ENCODE measurements at regions not wholly inside any gene's neighbourhood (a gene's known extent, or its start where the extent isn't known, plus 50 kb on each side); places are given as distances from the start of the nearest gene placed in this dataset.

GRCh38 chr15:97522347-97522746 lies 438.2 kb upstream of the ARRDC4 start:
- peaks cover 6 to 10% of the 10 kb centered on the region in 2 donors for H3K4me1 ChIP-seq (replicated peaks in 1 of 2)
- 4 to 97% (median 76%) methylated on average over 4 to 16 of the region's 16 CpGs; no CpG with 5 or more reads in 1 of the 10 experiments for WGBS, 10 experiments
- in situ Hi-C loops (cut with MboI; ENCODE audit: low pct_unique_long_range_greater_than_20kb in 2 of 9, low sequenced_read_pairs in 9 of 9, unreplicated experiment in 9 of 9), result no loop called here
- no peak overlapping the region for H3K4me3 ChIP-seq
- H3K27ac ChIP-seq, result no peak overlapping the region
- ATAC-seq (replicated peaks in 6 of 8), result no peak

- no peak overlapping the region for H3K4me3 ChIP-seq
- ATAC-seq (replicated peaks in 6 of 8), result peak in 2 of 8 experiments; percentile 36 to 56
- in situ Hi-C loops (cut with MboI; ENCODE audit: low pct_unique_long_range_greater_than_20kb in 2 of 9, low sequenced_read_pairs in 9 of 9, unreplicated experiment in 9 of 9), result no loop called here
- no peak overlapping the region for H3K27ac ChIP-seq
- H3K4me1 ChIP-seq (replicated peaks in 1 of 2), result peaks cover 6 to 10% of the 10 kb centered on the region in 2 donors
Observed at GRCh38 chr15:97525809-97526208, 434.7 kb upstream of the ARRDC4 start.

GRCh38 chr15:97528238-97528637 lies 432.3 kb upstream of the ARRDC4 start:
- 0 to 100% (median 40%) methylated on average over 1 to 4 of the region's 4 CpGs; no CpG with 5 or more reads in 1 of the 10 experiments for WGBS, 10 experiments
- Histone ChIP-seq H3K27ac (no peak overlapping the region), H3K4me1 (replicated peaks in 1 of 2) (no peaks in the 10 kb centered on the region), H3K4me3 (no peak overlapping the region)
- ATAC-seq (replicated peaks in 6 of 8), result no peak
- in situ Hi-C loops (cut with MboI; ENCODE audit: low pct_unique_long_range_greater_than_20kb in 2 of 9, low sequenced_read_pairs in 9 of 9, unreplicated experiment in 9 of 9), result no loop called here

GRCh38 chr15:97545799-97546198 lies 414.7 kb upstream of the ARRDC4 start:
- Histone ChIP-seq H3K4me1 (replicated peaks in 1 of 2) (no peaks in the 10 kb centered on the region), H3K4me3 (no peak overlapping the region), H3K27ac (no peak overlapping the region)
- ATAC-seq (replicated peaks in 6 of 8), result no peak
- in situ Hi-C loops (cut with MboI; ENCODE audit: low pct_unique_long_range_greater_than_20kb in 2 of 9, low sequenced_read_pairs in 9 of 9, unreplicated experiment in 9 of 9), result no loop called here
- WGBS, 10 experiments, result 0 to 100% (median 40%) methylated on average over 1 of the region's 1 CpG; no CpG with 5 or more reads in 3 of the 10 experiments

GRCh38 chr15:97547381-97547780 lies 413.1 kb upstream of the ARRDC4 start:
- 0 to 100% (median 70%) methylated on average over 1 to 2 of the region's 2 CpGs; no CpG with 5 or more reads in 3 of the 10 experiments for WGBS, 10 experiments
- Histone ChIP-seq H3K27ac (no peak overlapping the region), H3K4me3 (no peak overlapping the region), H3K4me1 (replicated peaks in 1 of 2) (no peaks in the 10 kb centered on the region)
- in situ Hi-C loops (cut with MboI; ENCODE audit: low pct_unique_long_range_greater_than_20kb in 2 of 9, low sequenced_read_pairs in 9 of 9, unreplicated experiment in 9 of 9), result no loop called here
- ATAC-seq (replicated peaks in 6 of 8), result no peak

GRCh38 chr15:97561529-97561928 lies 399.0 kb upstream of the ARRDC4 start:
- 0 to 100% (median 83%) methylated on average over 1 to 2 of the region's 2 CpGs; no CpG with 5 or more reads in 3 of the 10 experiments for WGBS, 10 experiments
- Histone ChIP-seq H3K4me1 (replicated peaks in 1 of 2) (no peaks in the 10 kb centered on the region), H3K27ac (no peak overlapping the region), H3K4me3 (no peak overlapping the region)
- in situ Hi-C loops (cut with MboI; ENCODE audit: low pct_unique_long_range_greater_than_20kb in 2 of 9, low sequenced_read_pairs in 9 of 9, unreplicated experiment in 9 of 9), result no loop called here
- no peak for ATAC-seq (replicated peaks in 6 of 8)

- H3K27ac ChIP-seq, result no peak overlapping the region
- ATAC-seq (replicated peaks in 6 of 8), result no peak
- in situ Hi-C loops (cut with MboI; ENCODE audit: low pct_unique_long_range_greater_than_20kb in 2 of 9, low sequenced_read_pairs in 9 of 9, unreplicated experiment in 9 of 9), result no loop called here
- 0 to 100% (median 60%) methylated on average over 1 to 3 of the region's 3 CpGs; no CpG with 5 or more reads in 1 of the 10 experiments for WGBS, 10 experiments
- H3K4me3 ChIP-seq, result no peak overlapping the region
- no peaks in the 10 kb centered on the region for H3K4me1 ChIP-seq (replicated peaks in 1 of 2)
Observed at GRCh38 chr15:97563516-97563915, 397.0 kb upstream of the ARRDC4 start.

GRCh38 chr15:97566961-97567360 lies 393.5 kb upstream of the ARRDC4 start:
- Histone ChIP-seq H3K27ac (no peak overlapping the region), H3K4me1 (replicated peaks in 1 of 2) (no peaks in the 10 kb centered on the region), H3K4me3 (no peak overlapping the region)
- no peak for ATAC-seq (replicated peaks in 6 of 8)
- in situ Hi-C loops (cut with MboI; ENCODE audit: low pct_unique_long_range_greater_than_20kb in 2 of 9, low sequenced_read_pairs in 9 of 9, unreplicated experiment in 9 of 9), result no loop called here

GRCh38 chr15:97567411-97567810 lies 393.1 kb upstream of the ARRDC4 start:
- no peak overlapping the region for H3K4me3 ChIP-seq
- H3K27ac ChIP-seq, result no peak overlapping the region
- no peak for ATAC-seq (replicated peaks in 6 of 8)
- no peaks in the 10 kb centered on the region for H3K4me1 ChIP-seq (replicated peaks in 1 of 2)
- in situ Hi-C loops (cut with MboI; ENCODE audit: low pct_unique_long_range_greater_than_20kb in 2 of 9, low sequenced_read_pairs in 9 of 9, unreplicated experiment in 9 of 9), result no loop called here
- WGBS, 10 experiments, result 0 to 89% (median 20%) methylated on average over 1 of the region's 1 CpG; no CpG with 5 or more reads in 4 of the 10 experiments

GRCh38 chr15:97576929-97577645 lies 383.4 kb upstream of the ARRDC4 start:
- no peaks in the 10 kb centered on the region for H3K4me1 ChIP-seq (replicated peaks in 1 of 2)
- no peak overlapping the region for H3K4me3 ChIP-seq
- no peak for ATAC-seq (replicated peaks in 6 of 8)
- in situ Hi-C loops (cut with MboI; ENCODE audit: low pct_unique_long_range_greater_than_20kb in 2 of 9, low sequenced_read_pairs in 9 of 9, unreplicated experiment in 9 of 9), result no loop called here
- 0 to 94% (median 72%) methylated on average over 2 to 5 of the region's 5 CpGs; no CpG with 5 or more reads in 2 of the 10 experiments for WGBS, 10 experiments
- H3K27ac ChIP-seq, result no peak overlapping the region

- H3K27ac ChIP-seq, result no peak overlapping the region
- in situ Hi-C loops (cut with MboI; ENCODE audit: low pct_unique_long_range_greater_than_20kb in 2 of 9, low sequenced_read_pairs in 9 of 9, unreplicated experiment in 9 of 9), result no loop called here
- H3K4me3 ChIP-seq, result no peak overlapping the region
- no peaks in the 10 kb centered on the region for H3K4me1 ChIP-seq (replicated peaks in 1 of 2)
- WGBS, 10 experiments, result 0 to 96% (median 90%) methylated on average over 4 to 10 of the region's 10 CpGs; no CpG with 5 or more reads in 6 of the 10 experiments
- ATAC-seq (replicated peaks in 6 of 8), result no peak
Observed at GRCh38 chr15:97585408-97585807, 375.1 kb upstream of the ARRDC4 start.

- peak in 4 of 8 experiments; percentile 19 to 92 (median 43) for ATAC-seq (replicated peaks in 6 of 8)
- H3K27ac ChIP-seq, result no peak overlapping the region
- no peak overlapping the region for H3K4me3 ChIP-seq
- no peaks in the 10 kb centered on the region for H3K4me1 ChIP-seq (replicated peaks in 1 of 2)
- in situ Hi-C loops (cut with MboI; ENCODE audit: low pct_unique_long_range_greater_than_20kb in 2 of 9, low sequenced_read_pairs in 9 of 9, unreplicated experiment in 9 of 9), result no loop called here
- WGBS, 10 experiments, result 38 to 100% (median 92%) methylated on average over 1 to 4 of the region's 4 CpGs; no CpG with 5 or more reads in 5 of the 10 experiments
Observed at GRCh38 chr15:97592778-97593177, 367.7 kb upstream of the ARRDC4 start.

GRCh38 chr15:97597801-97598200 lies 362.7 kb upstream of the ARRDC4 start:
- H3K4me1 ChIP-seq (replicated peaks in 1 of 2), result no peaks in the 10 kb centered on the region
- no peak for ATAC-seq (replicated peaks in 6 of 8)
- H3K4me3 ChIP-seq, result no peak overlapping the region
- in situ Hi-C loops (cut with MboI; ENCODE audit: low pct_unique_long_range_greater_than_20kb in 2 of 9, low sequenced_read_pairs in 9 of 9, unreplicated experiment in 9 of 9), result no loop called here
- H3K27ac ChIP-seq, result no peak overlapping the region
- WGBS, 10 experiments, result 0 to 100% (median 61%) methylated on average over 1 to 4 of the region's 5 CpGs; no CpG with 5 or more reads in 1 of the 10 experiments

- in situ Hi-C loops (cut with MboI; ENCODE audit: low pct_unique_long_range_greater_than_20kb in 2 of 9, low sequenced_read_pairs in 9 of 9, unreplicated experiment in 9 of 9), result no loop called here
- no peak for ATAC-seq (replicated peaks in 6 of 8)
- WGBS, 10 experiments, result 0 to 100% (median 87%) methylated on average over 1 to 6 of the region's 6 CpGs
- Histone ChIP-seq H3K4me1 (replicated peaks in 1 of 2) (no peaks in the 10 kb centered on the region), H3K4me3 (no peak overlapping the region), H3K27ac (no peak overlapping the region)
Observed at GRCh38 chr15:97598353-97598798, 362.1 kb upstream of the ARRDC4 start.

All from motor neuron (in vitro differentiated cells).